ENCODE measurements at regions not wholly inside any gene's neighbourhood (a gene's known extent, or its start where the extent isn't known, plus 50 kb on each side); places are given as distances from the start of the nearest gene placed in this dataset.
"Not testable (repeated sequence)": the region's sequence is repeated elsewhere in the genome, so short reads cannot be mapped to it uniquely, and the experiment has no call there.

DNA sequence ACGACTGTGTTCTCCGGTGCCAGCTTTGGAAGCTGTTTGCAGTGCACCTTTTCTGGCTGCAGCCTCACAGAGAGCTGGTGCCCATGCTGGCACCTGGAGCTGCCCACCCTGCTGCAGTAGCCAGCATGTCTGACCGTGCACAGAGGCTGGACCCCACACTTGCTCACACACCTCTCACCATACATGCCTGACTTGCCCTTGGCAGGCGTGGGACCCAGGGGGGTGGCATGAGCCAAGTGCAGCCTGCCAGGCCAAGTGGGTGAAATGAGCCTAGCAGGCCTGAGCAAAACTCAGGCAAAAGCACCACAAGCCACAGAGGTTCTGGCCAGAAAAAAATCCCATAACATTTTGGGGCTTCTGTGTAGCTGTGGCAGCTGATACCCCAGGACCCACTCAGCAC is 258.8 kb downstream of the XPNPEP1 start:
- no peak overlapping the region for H3K9ac ChIP-seq (ENCODE audit: low read depth in 1 of 2, low read length in 2 of 2)
- H3K4me3 ChIP-seq (ENCODE audit: low read depth in 1 of 3, low read length in 3 of 3): no peak overlapping the region
- H3K36me3 ChIP-seq (ENCODE audit: control insufficient read depth in 4 of 4, insufficient read depth in 3 of 4, low read depth in 1 of 4, low read length in 3 of 4): no peaks in the 10 kb centered on the region
- TF ChIP-seq CTCF (IDR thresholded peaks at IDR 0.05; ENCODE audit: low read depth, low read length, missing input control): no peak
- no peak for TF ChIP-seq REST (IDR thresholded peaks at IDR 0.05)
- no peak for TF ChIP-seq JUND (IDR thresholded peaks at IDR 0.05)
- TF ChIP-seq ZBTB33 (IDR thresholded peaks at IDR 0.05): no peak
- TF ChIP-seq TAF1 (conservative IDR thresholded peaks at IDR 0.05): no peak
- TF ChIP-seq NR2F2 (IDR thresholded peaks at IDR 0.05): no peak
- H3K4me1 ChIP-seq (ENCODE audit: control insufficient read depth in 4 of 4, insufficient read depth in 4 of 4, low read length in 3 of 4): no peaks in the 10 kb centered on the region
- no peaks in the 10 kb centered on the region for H3K27me3 ChIP-seq (ENCODE audit: control insufficient read depth in 4 of 4, insufficient read depth in 4 of 4, low read length in 3 of 4)
- no peak for DNase-seq (ENCODE audit: low spot score)
- 81% methylated on average over 4 of the region's 4 CpGs for WGBS
- H3K9me3 ChIP-seq (ENCODE audit: control insufficient read depth in 4 of 4, low read length in 3 of 4): peaks cover 0 to 2% (median 0%) of the 10 kb centered on the region in 4 donors
- no peak overlapping the region for H3K27ac ChIP-seq (ENCODE audit: low read depth in 1 of 2, low read length in 2 of 2)

- Histone ChIP-seq H3K4me1 (ENCODE audit: control insufficient read depth in 4 of 4, insufficient read depth in 4 of 4, low read length in 3 of 4) (no peaks in the 10 kb centered on the region), H3K27me3 (ENCODE audit: control insufficient read depth in 4 of 4, insufficient read depth in 4 of 4, low read length in 3 of 4) (no peaks in the 10 kb centered on the region), H3K9me3 (ENCODE audit: control insufficient read depth in 4 of 4, low read length in 3 of 4) (peaks cover 0 to 2% (median 0%) of the 10 kb centered on the region in 4 donors), H3K36me3 (ENCODE audit: control insufficient read depth in 4 of 4, insufficient read depth in 3 of 4, low read depth in 1 of 4, low read length in 3 of 4) (no peaks in the 10 kb centered on the region), H3K4me3 (ENCODE audit: low read depth in 1 of 3, low read length in 3 of 3) (no peak overlapping the region), H3K9ac (ENCODE audit: low read depth in 1 of 2, low read length in 2 of 2) (no peak overlapping the region), H3K27ac (ENCODE audit: low read depth in 1 of 2, low read length in 2 of 2) (no peak overlapping the region)
- TF ChIP-seq RAD21 (IDR thresholded peaks at IDR 0.05) (no peak), TAF1 (conservative IDR thresholded peaks at IDR 0.05) (no peak), HNF4A (conservative IDR thresholded peaks at IDR 0.05) (no peak), NR2F2 (IDR thresholded peaks at IDR 0.05) (no peak), GABPA (IDR thresholded peaks at IDR 0.05 in 1 of 2, conservative IDR thresholded peaks at IDR 0.05 in 1 of 2) (no peak), RXRA (IDR thresholded peaks at IDR 0.05) (no peak), FOXA2 (IDR thresholded peaks at IDR 0.05) (no peak), ATF3 (IDR thresholded peaks at IDR 0.05) (no peak), ZBTB33 (IDR thresholded peaks at IDR 0.05) (no peak)
- WGBS: 73% methylated on average over 6 of the region's 6 CpGs
- DNase-seq (ENCODE audit: low spot score): no peak
These were observed 260.2 kb downstream of the XPNPEP1 start for GRCh38 chr10:109663122-109663521.

DNA sequence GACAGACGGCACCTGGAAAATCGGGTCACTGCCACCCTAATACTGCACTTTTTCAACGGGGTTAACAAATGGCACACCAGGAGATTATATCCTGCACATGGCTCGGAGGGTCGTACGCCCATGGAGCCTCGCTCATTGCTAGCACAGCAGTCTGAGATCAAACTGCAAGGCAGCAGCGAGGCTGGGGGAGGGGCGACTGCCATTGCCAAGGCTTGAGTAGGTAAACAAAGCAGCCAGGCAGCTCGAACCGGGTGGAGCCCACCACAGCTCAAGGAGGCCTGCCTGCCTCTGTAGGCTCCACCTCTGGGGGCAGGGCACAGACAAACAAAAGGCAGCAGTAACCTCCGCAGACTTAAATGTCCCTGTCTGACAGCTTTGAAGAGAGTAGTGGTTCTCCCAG is 270.7 kb downstream of the XPNPEP1 start:
- H3K9me3 ChIP-seq (ENCODE audit: control insufficient read depth in 4 of 4, low read length in 3 of 4); H3K27me3 ChIP-seq (ENCODE audit: control insufficient read depth in 4 of 4, insufficient read depth in 4 of 4, low read length in 3 of 4); H3K36me3 ChIP-seq (ENCODE audit: control insufficient read depth in 4 of 4, insufficient read depth in 3 of 4, low read depth in 1 of 4, low read length in 3 of 4); H3K9ac ChIP-seq (ENCODE audit: low read depth in 1 of 2, low read length in 2 of 2); H3K4me3 ChIP-seq (ENCODE audit: low read depth in 1 of 3, low read length in 3 of 3); H3K27ac ChIP-seq (ENCODE audit: low read depth in 1 of 2, low read length in 2 of 2); DNase-seq (ENCODE audit: low spot score); H3K4me1 ChIP-seq (ENCODE audit: control insufficient read depth in 4 of 4, insufficient read depth in 4 of 4, low read length in 3 of 4): not testable (repeated sequence)
- 81% methylated on average over 12 of the region's 12 CpGs for whole genome bisulfite sequencing

All from liver (tissue), 8 donors.